ENCODE measurements at regions not wholly inside any gene's neighbourhood (a gene's known extent, or its start where the extent isn't known, plus 50 kb on each side); places are given as distances from the start of the nearest gene placed in this dataset.
"Not testable (repeated sequence)": the region's sequence is repeated elsewhere in the genome, so short reads cannot be mapped to it uniquely, and the experiment has no call there.

GRCh38 chr10:37733822-37734221 is 123.6 kb downstream of the ZNF248 start:
- DNase-seq = no peak

DNA sequence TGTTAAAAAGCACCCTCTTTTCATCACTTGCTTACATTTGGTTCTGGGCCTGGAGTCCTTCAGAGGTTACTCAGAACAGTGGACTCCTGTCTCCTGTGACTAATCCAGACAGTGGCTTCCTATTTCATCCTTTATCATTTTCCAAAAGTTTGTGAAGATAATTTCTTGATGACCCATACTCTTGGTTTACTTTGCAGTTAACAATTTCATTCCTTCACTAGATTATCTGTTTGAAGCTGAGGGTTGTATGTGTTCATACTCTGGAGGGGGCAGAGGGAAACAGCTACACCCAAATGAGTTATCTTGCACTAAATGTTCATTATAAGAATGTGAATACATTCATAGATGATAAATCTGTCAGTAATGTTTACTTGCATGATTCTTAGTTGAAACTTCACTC is 124.7 kb downstream of the ZNF248 start:
- no peak for DNase-seq

- no peak for DNase-seq
These were observed 128.6 kb downstream of the ZNF248 start for GRCh38 chr10:37728830-37729229.

- no peak for DNase-seq
These were observed 129.7 kb downstream of the ZNF248 start for GRCh38 chr10:37727491-37728352.

DNA sequence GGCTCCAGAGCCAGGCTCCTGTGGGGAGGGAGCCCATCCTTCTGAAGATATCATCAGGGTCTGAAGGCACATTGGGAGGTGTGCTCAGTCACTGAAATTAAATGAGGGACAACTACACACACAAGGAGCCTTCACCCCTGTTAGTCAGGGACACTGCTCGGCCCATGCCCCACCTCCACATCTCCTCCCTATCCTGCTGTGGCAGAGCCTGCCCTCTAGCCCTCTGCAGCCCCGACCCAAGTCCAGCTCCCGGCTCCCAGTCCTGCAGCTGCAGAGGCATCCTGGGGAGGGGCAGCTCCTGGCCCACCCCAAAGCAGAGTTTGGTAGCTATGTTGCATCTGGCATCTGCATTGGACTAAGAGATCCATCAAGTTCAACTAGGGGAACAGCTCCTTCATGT is 136.3 kb downstream of the ZNF248 start:
- no peak for DNase-seq

GRCh38 chr10:37718060-37718459 is 139.3 kb downstream of the ZNF248 start:
- not testable (repeated sequence) for DNase-seq

GRCh38 chr10:37713642-37714041 is 143.8 kb downstream of the ZNF248 start:
- DNase-seq = no peak

GRCh38 chr10:37713132-37713501 is 144.3 kb downstream of the ZNF248 start:
- DNase-seq = no peak

DNA sequence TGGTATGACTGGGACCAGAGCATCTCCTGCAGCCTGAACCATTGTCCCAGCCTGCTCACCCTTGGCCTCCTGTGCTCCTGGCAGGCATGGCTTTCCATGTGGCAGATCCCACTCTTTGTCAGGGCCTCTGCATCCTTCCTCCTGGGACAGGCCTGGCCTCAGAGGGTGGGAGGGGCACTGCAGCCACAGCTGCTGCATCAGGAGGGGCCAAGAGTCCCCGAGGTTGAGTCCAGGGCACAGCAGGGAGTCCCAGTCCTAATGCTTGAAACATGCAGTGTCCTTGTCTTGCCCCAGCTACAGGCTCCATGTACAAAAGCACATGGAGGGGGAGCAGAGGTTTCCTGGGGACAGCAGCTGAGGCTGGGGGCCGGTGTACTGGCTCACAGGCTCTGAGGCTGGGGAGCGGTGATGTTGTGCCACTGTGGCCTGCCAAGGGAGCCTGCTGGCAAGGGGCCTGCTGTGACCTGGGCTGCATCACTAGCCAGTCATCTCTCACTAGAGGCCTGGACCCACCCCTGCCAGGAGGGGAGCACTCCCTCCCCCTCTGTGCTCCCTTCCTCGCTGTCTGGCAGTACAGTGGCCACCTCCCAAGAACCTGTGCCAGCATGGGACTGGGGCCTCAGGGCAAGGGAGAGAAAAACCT is 144.8 kb downstream of the ZNF248 start:
- no peak for DNase-seq

- DNase-seq = no peak
These were observed 145.6 kb downstream of the ZNF248 start for GRCh38 chr10:37711617-37712488.

DNA sequence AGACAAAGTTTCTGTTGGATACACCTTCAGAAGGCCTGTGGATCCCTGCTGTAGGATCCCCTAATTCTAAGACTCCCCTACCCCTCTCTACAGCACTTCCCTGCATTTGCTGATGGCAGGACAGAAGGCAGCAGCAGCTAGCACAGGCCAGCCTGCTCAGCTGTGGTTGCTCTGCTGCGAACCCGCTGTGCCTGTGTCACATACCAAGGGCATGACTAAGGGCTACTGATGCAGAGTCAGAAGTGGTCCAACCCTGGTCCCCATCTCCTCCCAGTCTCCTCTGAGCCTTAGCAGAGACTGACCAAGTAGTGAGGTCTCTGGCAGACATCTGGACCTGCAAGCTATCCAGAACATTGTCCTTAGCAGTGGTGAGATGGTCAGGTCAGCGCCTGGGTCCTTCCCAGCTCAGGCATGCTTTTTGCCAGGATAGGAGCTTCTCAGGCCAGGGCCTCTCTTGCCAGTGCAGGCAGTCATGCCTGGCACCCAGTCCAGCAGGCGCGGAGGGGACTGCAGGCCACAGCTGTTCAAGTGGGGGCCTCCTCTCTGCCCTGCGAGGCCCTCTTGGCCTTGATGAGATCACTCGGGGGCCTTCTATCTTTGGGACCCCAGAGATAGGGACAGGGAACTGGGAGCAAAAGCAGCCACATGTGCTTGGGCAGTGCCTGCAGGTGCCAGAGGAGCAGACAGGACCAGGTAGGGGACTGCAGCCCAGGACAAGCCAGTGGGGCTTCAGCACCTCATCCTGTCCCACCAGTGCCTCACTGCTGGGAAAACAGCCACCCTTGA is 146.4 kb downstream of the ZNF248 start:
- DNase-seq = no peak

DNA sequence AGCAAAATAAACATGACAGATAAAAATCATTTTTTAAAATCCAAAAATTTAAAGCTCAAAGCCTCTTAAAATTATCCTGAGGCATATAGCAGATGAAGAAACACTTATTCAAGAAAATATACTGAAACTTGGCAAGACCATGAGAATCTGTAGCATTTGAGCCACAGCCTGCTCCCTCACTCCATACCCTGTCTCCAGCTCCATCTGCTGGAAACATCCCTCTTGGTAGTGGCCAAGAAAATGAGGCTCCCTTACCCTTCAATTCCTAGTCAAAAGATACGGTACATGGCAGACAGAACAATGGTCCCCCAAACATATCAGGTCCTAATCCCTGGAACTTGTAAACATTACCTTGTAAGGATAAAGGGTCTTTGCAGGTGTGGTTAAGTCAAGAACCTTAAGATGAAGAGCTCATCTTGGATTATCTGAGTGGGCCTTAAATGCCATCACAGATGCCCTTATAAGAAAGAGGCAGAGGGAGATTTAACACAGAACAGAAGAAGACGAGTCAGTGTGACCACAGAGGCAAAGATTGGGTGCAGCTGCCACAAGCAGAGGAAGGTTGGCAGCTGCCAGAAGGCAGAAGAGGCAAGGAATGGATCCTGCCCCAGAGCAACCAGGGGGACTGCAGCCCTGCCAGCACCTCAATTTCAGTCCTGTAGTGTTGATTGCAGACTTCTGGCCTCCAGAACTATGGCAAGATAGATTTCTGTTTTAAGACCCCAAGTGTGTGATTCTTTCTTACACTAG is 149.4 kb downstream of the ZNF248 start:
- DNase-seq = no peak

DNA sequence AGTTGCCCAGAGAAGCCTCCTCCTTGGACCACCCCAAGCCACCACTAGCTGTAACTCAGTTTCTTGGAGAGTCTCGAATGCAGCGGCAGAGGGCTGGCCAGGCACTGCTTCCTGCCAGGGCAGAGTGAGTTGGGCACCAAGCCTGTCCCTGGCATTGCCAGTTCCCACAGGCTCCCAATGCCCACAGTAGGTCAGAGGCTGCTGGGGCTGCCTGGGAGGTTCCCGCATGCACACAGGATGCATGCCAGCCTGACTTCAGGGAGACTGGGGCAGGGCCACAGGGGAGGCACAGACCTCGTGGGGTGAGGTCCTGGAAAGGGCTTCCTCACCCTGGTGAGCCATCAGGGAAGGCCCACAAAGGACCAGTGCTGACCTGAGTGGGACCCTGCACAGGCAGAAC is 152.8 kb downstream of the ZNF248 start:
- no peak for DNase-seq

GRCh38 chr10:37703833-37704382 is 153.5 kb downstream of the ZNF248 start:
- no peak for DNase-seq

DNA sequence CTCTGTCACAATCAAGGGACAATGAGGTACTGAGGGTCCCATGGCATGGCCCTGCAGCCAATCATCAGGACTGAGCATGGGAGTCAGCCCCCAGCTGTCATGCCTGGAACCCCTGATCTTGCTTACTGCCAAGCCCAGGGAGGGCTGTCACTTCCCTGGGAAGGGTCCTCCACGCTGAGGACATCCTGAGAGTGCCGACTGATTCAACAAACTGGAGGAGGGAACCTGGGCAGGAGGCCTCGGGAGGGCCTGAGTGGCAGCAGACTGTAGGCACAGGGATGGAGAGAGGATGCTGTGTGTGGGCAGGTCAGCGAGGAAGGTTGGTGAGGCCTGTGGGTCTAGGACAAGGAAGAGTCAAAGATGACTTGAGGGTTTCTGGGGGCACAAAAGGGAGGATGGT is 154.3 kb downstream of the ZNF248 start:
- no peak for DNase-seq

DNA sequence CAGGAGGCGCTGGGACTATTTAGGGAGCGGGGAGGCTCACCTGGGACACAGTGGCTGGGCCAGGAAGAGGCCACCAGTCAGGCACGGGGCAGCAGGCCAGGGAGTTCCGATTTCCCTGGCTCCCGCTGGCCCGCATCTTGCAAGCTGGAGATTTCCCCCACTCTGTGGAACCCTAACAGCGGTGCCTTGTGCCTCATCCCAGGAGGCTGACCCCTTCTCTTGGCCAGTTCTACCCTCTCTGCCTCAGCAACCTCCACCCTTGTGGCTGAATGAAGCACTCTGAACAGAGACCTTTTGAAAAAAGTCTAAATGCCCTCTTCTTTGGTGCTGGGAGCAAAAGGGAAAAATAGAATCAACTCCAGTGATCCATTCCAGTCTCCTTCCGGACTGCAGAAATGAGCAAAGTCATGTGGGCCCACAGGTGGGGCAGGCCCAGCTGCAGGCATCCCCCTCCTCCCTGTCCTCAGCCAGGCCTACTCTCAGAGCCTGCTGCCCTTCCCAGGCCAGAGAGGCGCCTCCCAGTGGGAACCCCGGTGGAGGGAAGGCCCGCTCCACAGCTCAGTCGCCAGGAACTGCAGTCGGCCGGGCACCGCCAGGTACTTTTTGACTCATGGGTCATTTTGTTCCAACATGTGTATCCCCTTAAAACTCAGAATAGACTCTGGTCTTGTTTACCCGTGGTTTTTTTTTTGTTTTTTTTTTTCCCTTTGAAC is 155.5 kb downstream of the ZNF248 start:
- no peak for DNase-seq

GRCh38 chr10:37700886-37701780 is 156.3 kb downstream of the ZNF248 start:
- no peak for DNase-seq

- no peak for DNase-seq
These were observed 169.8 kb downstream of the ZNF248 start for GRCh38 chr10:37687581-37687980.

GRCh38 chr10:37685741-37686683 is 171.4 kb downstream of the ZNF248 start:
- no peak for DNase-seq

All from NCI-H524 (cell line).